ENCODE measurements at regions not wholly inside any gene's neighbourhood (a gene's known extent, or its start where the extent isn't known, plus 50 kb on each side); places are given as distances from the start of the nearest gene placed in this dataset.

DNA sequence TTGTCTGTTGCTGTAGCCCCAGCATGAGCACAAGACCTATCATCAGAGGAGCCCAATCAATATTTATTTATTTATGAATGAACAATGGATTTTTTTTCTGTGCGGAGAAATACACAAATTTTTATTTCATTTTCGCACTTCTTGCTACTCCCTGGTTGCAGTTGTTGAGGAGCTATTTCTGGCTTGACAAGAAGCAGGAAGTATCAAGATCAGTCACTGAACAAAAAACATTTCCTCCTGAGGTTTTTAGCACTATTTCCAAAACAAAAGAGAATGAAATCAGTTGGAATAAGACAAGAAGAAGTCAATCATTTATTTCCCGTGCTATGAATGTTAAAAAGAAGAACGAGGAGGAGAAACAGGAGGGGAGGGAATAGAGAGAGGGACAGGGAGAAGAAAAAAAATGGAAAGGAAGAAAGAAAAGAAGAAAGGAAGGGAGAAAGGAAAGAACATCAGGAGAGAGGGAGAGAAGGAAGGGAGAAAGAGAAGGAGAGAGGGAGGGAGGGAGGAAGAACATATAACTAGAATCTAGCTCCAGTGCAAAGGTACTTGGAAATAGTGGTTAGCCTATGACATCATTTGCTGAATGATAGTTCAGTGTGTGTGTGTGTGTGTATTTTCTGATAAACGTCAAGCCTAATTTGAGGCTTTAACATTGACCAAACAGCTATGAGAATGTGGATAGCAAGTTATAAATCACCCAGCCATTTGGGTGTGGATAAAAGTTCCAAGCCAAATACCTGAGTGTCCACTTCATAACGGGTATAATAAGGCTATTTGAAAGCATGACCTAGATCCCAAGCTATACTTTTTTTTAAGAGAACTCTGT lies 586.0 kb downstream of the EBF1 start:
- H3K4me3 ChIP-seq (ENCODE audit: low read depth, low read length): no peak overlapping the region
- TF ChIP-seq, protein P1, sequence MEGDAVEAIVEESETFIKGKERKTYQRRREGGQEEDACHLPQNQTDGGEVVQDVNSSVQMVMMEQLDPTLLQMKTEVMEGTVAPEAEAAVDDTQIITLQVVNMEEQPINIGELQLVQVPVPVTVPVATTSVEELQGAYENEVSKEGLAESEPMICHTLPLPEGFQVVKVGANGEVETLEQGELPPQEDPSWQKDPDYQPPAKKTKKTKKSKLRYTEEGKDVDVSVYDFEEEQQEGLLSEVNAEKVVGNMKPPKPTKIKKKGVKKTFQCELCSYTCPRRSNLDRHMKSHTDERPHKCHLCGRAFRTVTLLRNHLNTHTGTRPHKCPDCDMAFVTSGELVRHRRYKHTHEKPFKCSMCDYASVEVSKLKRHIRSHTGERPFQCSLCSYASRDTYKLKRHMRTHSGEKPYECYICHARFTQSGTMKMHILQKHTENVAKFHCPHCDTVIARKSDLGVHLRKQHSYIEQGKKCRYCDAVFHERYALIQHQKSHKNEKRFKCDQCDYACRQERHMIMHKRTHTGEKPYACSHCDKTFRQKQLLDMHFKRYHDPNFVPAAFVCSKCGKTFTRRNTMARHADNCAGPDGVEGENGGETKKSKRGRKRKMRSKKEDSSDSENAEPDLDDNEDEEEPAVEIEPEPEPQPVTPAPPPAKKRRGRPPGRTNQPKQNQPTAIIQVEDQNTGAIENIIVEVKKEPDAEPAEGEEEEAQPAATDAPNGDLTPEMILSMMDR (conservative IDR thresholded peaks at IDR 0.05; ENCODE audit: low read depth, low read length): no peak
- DNase-seq (ENCODE audit: low read depth): no peak

DNA sequence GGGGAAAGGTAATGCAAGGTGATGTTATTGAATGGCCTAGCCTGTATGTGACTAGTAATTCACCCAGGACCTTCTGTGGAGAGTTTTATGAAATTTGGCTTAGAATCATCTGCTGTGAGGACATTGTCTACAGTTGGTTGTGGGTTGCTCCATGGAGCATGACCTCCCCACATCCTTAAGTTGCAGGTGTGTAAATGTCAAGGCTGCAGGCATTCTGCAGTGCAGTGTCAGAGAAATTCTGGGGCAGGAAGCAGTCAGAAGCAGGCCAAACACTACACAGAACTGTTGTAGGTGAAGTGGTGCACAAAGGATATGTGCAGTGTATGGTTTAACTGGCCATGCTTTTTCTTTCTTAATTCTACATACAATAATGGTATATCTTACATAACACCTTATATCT lies 588.3 kb downstream of the EBF1 start:
- TF ChIP-seq, protein P1 (conservative IDR thresholded peaks at IDR 0.05; ENCODE audit: low read depth, low read length): no peak
- DNase-seq (ENCODE audit: low read depth): no peak
- no peak overlapping the region for H3K4me3 ChIP-seq (ENCODE audit: low read depth, low read length)

DNA sequence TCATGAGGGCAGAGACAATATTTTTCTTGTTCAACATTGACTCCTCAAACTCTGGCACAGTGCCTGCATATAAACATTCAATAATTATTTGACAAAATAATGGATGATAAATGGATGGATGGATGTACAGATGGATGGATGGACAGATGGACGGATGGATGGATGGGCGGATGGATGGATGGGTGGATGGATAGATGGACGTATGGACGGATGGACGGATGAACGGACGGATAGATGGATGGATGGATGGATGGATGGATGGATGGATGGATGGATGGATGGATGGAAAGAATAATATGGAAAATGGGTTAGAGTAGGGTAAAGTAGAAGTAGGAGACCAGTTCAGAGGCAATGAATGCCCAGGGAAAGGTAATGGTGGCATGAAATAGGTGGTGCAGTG lies 589.2 kb downstream of the EBF1 start:
- H3K4me3 ChIP-seq (ENCODE audit: low read depth, low read length): no peak overlapping the region
- TF ChIP-seq, protein P1 (conservative IDR thresholded peaks at IDR 0.05; ENCODE audit: low read depth, low read length): no peak
- no peak for DNase-seq (ENCODE audit: low read depth)

DNA sequence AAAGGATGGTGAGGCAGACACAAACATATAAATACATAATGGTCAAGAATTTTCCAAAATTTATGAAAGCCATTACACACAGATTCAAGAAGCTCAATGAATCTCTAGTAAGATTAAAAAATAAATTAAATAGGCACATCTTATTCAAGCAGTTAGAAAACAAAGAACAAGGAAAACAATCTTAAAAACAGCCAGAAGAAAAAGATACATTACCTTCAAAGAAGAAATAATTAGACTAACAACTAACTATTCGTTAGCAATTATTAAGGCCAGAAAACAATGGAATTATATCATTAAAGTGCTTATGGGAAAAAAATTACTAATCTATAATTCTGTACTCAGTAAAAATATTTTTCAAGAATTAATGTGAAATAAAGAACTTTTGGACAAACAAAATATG lies 593.1 kb downstream of the EBF1 start:
- TF ChIP-seq, protein P1 (conservative IDR thresholded peaks at IDR 0.05; ENCODE audit: low read depth, low read length): no peak
- no peak for DNase-seq (ENCODE audit: low read depth)
- no peak overlapping the region for H3K4me3 ChIP-seq (ENCODE audit: low read depth, low read length)

DNA sequence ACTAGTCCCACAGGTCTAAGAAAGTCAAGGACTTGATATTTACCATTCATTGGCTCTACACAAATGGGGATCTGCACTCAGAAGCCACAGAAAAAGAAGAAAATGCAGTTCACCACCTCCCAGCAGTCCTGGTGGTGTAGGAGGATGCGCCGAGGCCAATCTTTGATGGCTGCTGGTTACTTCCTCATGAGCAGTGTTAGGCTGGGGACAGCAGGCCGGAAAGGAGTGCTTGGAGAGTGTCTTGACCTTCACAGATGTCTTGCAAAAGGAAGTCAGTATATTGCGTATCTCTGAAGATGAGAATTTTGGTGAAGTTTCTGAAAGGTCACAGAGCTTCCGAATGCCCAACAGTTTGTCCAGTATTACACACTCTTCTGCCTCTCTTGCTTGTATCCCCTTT lies 597.0 kb downstream of the EBF1 start:
- TF ChIP-seq, protein P1 (conservative IDR thresholded peaks at IDR 0.05; ENCODE audit: low read depth, low read length): no peak
- no peak for DNase-seq (ENCODE audit: low read depth)
- H3K4me3 ChIP-seq (ENCODE audit: low read depth, low read length): no peak overlapping the region

DNA sequence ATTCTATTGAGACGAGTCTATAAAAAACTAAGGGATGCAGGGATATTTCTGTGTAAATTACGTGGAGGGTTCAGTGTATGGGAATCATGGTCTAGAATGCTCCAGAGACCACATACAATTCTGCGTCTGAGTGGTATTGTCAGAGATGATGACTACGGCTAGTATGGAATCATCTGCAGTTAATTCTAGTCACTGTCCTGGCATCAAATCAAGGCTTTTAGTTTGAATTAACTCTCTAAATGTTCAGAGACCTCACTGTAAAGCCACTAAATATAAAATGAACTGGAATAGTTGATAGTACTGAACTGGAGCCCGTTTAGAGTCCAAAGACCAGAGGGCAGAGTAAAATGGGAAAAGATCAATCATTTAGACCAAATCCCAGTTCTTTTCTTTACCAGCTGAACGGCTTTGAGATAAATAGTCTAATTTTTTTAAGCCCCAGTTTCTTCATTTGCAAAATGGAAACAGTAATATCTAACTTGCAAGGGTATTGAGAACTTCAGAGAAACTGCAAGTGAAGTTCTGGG lies 599.8 kb downstream of the EBF1 start:
- DNase-seq (ENCODE audit: low read depth): no peak
- TF ChIP-seq, protein P1 (conservative IDR thresholded peaks at IDR 0.05; ENCODE audit: low read depth, low read length): no peak

More for the DNA sequence above, 599.8 kb downstream of the EBF1 start:
- H3K4me3 ChIP-seq (ENCODE audit: low read depth, low read length): no peak overlapping the region
